Panc1 (cell line): ENCODE measurements at regions not wholly inside any gene's neighbourhood (a gene's known extent, or its start where the extent isn't known, plus 50 kb on each side); places are given as distances from the start of the nearest gene placed in this dataset.

Experiments used
- CTCF ChIP-seq: fragments of 450-650 bp; IDR thresholded peaks from 2 replicates; pipeline ENCODE4 v1.5.1; 2017; ENCODE audit warnings: mild to moderate bottlenecking
- REST ChIP-seq, 2 experiments: IDR thresholded peaks; 2 replicates each; pipeline ENCODE4 v1.6.1; 2011 to 2012; ENCODE audit warnings: low read depth in 2 of 2, control low read depth in 1 of 2, low read length in 1 of 2, mild to moderate bottlenecking in 1 of 2, moderate library complexity in 1 of 2; ENCODE audit not compliant: insufficient read depth in 1 of 2

- no peak for TF ChIP-seq REST (IDR thresholded peaks at IDR 0.05; ENCODE audit: insufficient read depth in 1 of 2, low read depth in 2 of 2, low read length in 1 of 2)
- no peak for TF ChIP-seq CTCF
These were observed 181.8 kb upstream of the MAOA start for GRCh38 chrX:43474321-43474720.
